GM12892 (cell line): ENCODE measurements at regions not wholly inside any gene's neighbourhood (a gene's known extent, or its start where the extent isn't known, plus 50 kb on each side); places are given as distances from the start of the nearest gene placed in this dataset.

Source experiments
- POLR2AphosphoS5 ChIP-seq: IDR thresholded peaks from 2 replicates; pipeline ENCODE4 v1.6.1; 2011; ENCODE audit warnings: low read depth, low read length, control low read depth
- TAF1 ChIP-seq: IDR thresholded peaks from 2 replicates; pipeline ENCODE4 v1.6.1; 2011; ENCODE audit warnings: low read depth, mild to moderate bottlenecking, control low read depth, low read length, borderline replicate concordance

- TF ChIP-seq TAF1 (no peak), POLR2AphosphoS5 (no peak)
Measured at GRCh38 chr5:2451100-2451499, 300.4 kb downstream of the IRX2 start.
